ENCODE measurements at regions not wholly inside any gene's neighbourhood (a gene's known extent, or its start where the extent isn't known, plus 50 kb on each side); places are given as distances from the start of the nearest gene placed in this dataset.

- TF ChIP-seq ZNF639 (CRISPR knock-in tag; conservative IDR thresholded peaks at IDR 0.05 in 1 of 2, IDR thresholded peaks at IDR 0.05 in 1 of 2), result peak in 1 of 2 experiments; percentile 79; a peak in 2 of 4 replicates
- peak; percentile 88 for TF ChIP-seq EP400 (IDR thresholded peaks at IDR 0.05)
- TF ChIP-seq, protein P1, sequence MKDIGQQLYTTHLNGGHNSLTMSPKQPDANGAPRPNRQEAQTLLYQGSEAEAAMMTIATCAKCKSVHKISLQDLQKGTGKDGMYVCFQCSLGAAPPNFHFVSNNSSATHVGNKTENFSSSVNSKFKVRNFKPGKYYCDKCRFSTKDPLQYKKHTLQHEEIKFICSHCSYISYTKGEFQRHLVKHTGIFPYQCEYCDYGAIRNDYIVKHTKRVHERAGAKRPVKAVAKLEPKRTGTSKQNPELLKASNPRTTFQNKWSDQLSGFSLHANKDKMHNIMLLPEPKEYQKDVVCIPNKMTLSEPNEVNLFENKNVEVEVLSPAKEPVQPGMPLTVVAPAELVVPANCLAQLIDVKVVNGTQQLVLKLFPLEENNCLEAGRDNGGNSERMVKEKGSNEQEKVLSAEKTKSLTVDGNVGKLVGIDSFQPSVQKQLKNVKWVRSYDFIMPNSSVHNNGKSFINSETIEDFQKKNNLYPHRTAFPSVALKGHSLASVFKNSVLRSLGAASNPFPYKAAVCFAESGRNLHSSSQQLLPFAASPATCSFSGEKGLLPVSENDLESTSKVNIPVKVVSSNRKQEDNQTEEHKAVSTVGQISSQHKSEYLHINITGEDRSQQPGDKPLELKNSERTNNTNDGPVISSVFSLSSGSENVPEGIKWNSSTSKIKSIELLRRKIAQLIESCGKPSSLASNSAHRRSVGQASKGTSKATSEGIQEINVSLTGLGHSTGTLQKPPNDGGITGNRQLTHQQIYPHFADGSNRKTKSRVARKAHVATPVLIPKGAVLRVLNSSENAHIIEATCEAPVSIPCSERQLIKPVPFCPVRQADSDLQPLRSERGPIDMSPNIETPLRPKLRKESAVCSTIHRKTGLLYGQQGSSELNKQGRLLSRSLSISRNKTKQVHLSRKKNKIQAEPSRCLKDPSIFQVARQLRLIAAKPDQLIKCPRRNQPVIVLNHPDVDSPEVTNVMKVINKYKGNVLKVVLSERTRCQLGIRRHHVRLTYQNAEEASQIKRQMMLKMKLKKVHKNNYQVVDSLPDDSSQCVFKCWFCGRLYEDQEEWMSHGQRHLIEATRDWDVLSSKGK (CRISPR knock-in tag; IDR thresholded peaks at IDR 0.05), result no peak; the same call in 1 of the 2 replicates
- TF ChIP-seq, protein P2, sequence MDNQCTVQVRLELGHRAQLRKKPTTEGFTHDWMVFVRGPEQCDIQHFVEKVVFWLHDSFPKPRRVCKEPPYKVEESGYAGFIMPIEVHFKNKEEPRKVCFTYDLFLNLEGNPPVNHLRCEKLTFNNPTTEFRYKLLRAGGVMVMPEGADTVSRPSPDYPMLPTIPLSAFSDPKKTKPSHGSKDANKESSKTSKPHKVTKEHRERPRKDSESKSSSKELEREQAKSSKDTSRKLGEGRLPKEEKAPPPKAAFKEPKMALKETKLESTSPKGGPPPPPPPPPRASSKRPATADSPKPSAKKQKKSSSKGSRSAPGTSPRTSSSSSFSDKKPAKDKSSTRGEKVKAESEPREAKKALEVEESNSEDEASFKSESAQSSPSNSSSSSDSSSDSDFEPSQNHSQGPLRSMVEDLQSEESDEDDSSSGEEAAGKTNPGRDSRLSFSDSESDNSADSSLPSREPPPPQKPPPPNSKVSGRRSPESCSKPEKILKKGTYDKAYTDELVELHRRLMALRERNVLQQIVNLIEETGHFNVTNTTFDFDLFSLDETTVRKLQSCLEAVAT (IDR thresholded peaks at IDR 0.05), result peak in 1 of 2 experiments; percentile 93; a peak in 3 of 4 replicates
- TF ChIP-seq SNIP1 (IDR thresholded peaks at IDR 0.05; ENCODE audit: low read depth), result no peak
- TF ChIP-seq ZNF717 (CRISPR knock-in tag; IDR thresholded peaks at IDR 0.05), result no peak
- no peak for TF ChIP-seq DIDO1 (tag; IDR thresholded peaks at IDR 0.05; ENCODE audit: low read depth)
- TF ChIP-seq, protein P3, sequence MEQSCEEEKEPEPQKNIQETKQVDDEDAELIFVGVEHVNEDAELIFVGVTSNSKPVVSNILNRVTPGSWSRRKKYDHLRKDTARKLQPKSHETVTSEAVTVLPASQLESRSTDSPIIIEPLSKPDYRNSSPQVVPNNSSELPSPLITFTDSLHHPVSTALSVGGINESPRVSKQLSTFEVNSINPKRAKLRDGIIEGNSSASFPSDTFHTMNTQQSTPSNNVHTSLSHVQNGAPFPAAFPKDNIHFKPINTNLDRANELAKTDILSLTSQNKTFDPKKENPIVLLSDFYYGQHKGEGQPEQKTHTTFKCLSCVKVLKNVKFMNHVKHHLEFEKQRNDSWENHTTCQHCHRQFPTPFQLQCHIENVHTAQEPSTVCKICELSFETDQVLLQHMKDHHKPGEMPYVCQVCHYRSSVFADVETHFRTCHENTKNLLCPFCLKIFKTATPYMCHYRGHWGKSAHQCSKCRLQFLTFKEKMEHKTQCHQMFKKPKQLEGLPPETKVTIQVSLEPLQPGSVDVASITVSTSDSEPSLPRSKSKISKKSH (CRISPR knock-in tag; IDR thresholded peaks at IDR 0.05), result no peak
- TF ChIP-seq HMGN3 (IDR thresholded peaks at IDR 0.05; ENCODE audit: borderline replicate concordance, extremely low read depth, insufficient read length, low read depth, low read length), result no peak
- TF ChIP-seq ERF (CRISPR knock-in tag; IDR thresholded peaks at IDR 0.05), result no peak
- TF ChIP-seq, protein P4, sequence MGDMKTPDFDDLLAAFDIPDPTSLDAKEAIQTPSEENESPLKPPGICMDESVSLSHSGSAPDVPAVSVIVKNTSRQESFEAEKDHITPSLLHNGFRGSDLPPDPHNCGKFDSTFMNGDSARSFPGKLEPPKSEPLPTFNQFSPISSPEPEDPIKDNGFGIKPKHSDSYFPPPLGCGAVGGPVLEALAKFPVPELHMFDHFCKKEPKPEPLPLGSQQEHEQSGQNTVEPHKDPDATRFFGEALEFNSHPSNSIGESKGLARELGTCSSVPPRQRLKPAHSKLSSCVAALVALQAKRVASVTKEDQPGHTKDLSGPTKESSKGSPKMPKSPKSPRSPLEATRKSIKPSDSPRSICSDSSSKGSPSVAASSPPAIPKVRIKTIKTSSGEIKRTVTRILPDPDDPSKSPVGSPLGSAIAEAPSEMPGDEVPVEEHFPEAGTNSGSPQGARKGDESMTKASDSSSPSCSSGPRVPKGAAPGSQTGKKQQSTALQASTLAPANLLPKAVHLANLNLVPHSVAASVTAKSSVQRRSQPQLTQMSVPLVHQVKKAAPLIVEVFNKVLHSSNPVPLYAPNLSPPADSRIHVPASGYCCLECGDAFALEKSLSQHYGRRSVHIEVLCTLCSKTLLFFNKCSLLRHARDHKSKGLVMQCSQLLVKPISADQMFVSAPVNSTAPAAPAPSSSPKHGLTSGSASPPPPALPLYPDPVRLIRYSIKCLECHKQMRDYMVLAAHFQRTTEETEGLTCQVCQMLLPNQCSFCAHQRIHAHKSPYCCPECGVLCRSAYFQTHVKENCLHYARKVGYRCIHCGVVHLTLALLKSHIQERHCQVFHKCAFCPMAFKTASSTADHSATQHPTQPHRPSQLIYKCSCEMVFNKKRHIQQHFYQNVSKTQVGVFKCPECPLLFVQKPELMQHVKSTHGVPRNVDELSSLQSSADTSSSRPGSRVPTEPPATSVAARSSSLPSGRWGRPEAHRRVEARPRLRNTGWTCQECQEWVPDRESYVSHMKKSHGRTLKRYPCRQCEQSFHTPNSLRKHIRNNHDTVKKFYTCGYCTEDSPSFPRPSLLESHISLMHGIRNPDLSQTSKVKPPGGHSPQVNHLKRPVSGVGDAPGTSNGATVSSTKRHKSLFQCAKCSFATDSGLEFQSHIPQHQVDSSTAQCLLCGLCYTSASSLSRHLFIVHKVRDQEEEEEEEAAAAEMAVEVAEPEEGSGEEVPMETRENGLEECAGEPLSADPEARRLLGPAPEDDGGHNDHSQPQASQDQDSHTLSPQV (IDR thresholded peaks at IDR 0.05), result no peak; the same call in 1 of the 2 replicates
- no peak for TF ChIP-seq BCOR (IDR thresholded peaks at IDR 0.05)
- TF ChIP-seq HMBOX1 (IDR thresholded peaks at IDR 0.05), result peak; percentile 99
Observed at GRCh38 chr4:79209822-79210635, 115.8 kb downstream of the NAA11 start (continued).

Data from K562 (cell line).